Mesodermal cell (in vitro differentiated cells): ENCODE measurements at regions not wholly inside any gene's neighbourhood (a gene's known extent, or its start where the extent isn't known, plus 50 kb on each side); places are given as distances from the start of the nearest gene placed in this dataset.
A peak's percentile ranks its signal among the peaks of the same experiment; 100 is the strongest.

ENCODE experiments used
- H3K27ac ChIP-seq: 2 replicates; pipeline ENCODE4 v1.7.0; 2013; ENCODE audit warnings: mild to moderate bottlenecking, low read depth, low read length, moderate library complexity; ENCODE audit not compliant: severe bottlenecking
- H3K36me3 ChIP-seq: 2 replicates; pipeline ENCODE4 v1.7.1; 2013; ENCODE audit warnings: mild to moderate bottlenecking, low read length, moderate library complexity; ENCODE audit not compliant: control insufficient read depth, insufficient read depth
- H3K4me1 ChIP-seq: one replicate; pipeline ENCODE4 v1.7.1; 2013; ENCODE audit warnings: mild to moderate bottlenecking, low read length; ENCODE audit not compliant: insufficient read depth, control insufficient read depth, poor library complexity, severe bottlenecking
- H3K4me3 ChIP-seq: 2 replicates; pipeline ENCODE4 v1.7.0; 2013; ENCODE audit warnings: low read length, control low read depth, mild to moderate bottlenecking; ENCODE audit not compliant: insufficient read depth, poor library complexity, severe bottlenecking; ENCODE audit errors: extremely low read depth
- H3K9me3 ChIP-seq: 2 replicates; pipeline ENCODE4 v1.7.1; 2013; ENCODE audit warnings: mild to moderate bottlenecking, low read length, moderate library complexity; ENCODE audit not compliant: control insufficient read depth
- WGBS, 2 experiments: methylation state at CpG; one replicate each; pipeline ENCODE4 v1.1.5; 2013; ENCODE audit warnings: missing lambda C conversion rate in 2 of 2; ENCODE audit not compliant: insufficient coverage in 2 of 2; 5-methylcytosine and 5-hydroxymethylcytosine counted together

DNA sequence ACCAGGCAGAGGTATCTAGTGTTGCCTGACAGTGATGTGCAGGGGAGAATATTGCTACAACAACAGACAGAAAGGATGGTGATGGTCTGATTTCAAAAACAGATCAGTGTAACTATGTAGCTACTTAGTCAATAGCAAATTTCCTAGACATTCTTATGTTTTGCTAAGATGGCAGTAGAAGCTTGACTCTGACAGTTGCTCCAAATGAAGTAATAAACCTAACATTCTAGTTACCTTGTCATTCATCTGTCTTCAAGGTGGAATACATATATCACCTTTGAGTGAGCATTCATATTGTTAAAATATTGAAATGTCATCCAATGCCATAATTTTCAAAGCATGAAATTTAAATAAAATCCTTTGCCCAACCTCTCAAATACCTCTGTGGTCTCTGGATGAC is 617.4 kb downstream of the USP25 start:
- Histone ChIP-seq H3K9me3 (no peaks in the 10 kb centered on the region), H3K4me3 (no peak overlapping the region), H3K27ac (no peak overlapping the region), H3K4me1 (no peaks in the 10 kb centered on the region), H3K36me3 (no peaks in the 10 kb centered on the region)

GRCh38 chr21:16353764-16354163 is 624.0 kb downstream of the USP25 start:
- Histone ChIP-seq H3K4me3 (no peak overlapping the region), H3K36me3 (no peaks in the 10 kb centered on the region), H3K4me1 (no peaks in the 10 kb centered on the region), H3K9me3 (no peaks in the 10 kb centered on the region), H3K27ac (no peak overlapping the region)
- WGBS, 2 experiments: 90 to 95% methylated on average over 3 to 5 of the region's 6 CpGs

DNA sequence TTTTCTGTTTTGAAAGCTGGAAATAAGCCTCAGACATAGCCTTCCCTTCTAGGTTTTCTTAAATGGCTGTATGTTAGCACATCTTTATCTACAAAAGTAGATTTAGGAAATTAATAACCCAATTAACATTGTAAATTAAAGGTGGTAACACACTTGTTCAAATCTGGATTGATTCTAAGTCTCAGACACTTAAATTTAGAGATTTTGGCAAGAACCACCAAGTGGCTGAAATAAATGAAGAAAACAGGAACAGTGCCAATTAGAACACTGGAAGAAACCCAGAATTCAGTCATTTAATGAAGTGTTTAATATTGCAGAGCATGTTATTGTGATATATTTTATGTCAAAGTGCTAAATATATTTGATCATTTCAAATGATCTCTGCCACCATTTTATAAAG is 628.2 kb downstream of the USP25 start:
- Histone ChIP-seq H3K4me1 (no peaks in the 10 kb centered on the region), H3K4me3 (no peak overlapping the region), H3K27ac (no peak overlapping the region), H3K9me3 (peaks cover 7% of the 10 kb centered on the region), H3K36me3 (no peaks in the 10 kb centered on the region)

DNA sequence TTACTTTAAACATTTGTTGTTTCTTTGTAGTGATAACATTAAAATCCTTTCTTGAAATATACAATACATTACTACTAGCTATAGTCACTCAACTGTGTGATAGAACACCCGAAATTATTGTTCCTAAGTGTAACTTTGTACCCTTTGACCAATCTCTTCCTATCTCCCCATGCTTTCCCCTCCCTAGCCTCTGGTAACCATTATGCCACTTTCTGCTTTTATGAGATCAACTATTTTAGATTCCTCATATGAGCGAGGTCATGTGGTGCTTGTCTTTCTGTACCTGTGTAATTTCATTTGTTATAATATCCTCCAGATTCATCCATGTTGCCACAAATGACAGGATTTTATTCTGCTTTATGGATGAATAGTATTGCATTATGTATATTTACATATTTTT is 629.0 kb downstream of the USP25 start:
- H3K27ac ChIP-seq: no peak overlapping the region
- no peak overlapping the region for H3K4me3 ChIP-seq
- 55 to 73% methylated on average over 1 of the region's 2 CpGs for WGBS, 2 experiments
- H3K36me3 ChIP-seq: no peaks in the 10 kb centered on the region
- peaks cover 7% of the 10 kb centered on the region for H3K9me3 ChIP-seq
- H3K4me1 ChIP-seq: no peaks in the 10 kb centered on the region

DNA sequence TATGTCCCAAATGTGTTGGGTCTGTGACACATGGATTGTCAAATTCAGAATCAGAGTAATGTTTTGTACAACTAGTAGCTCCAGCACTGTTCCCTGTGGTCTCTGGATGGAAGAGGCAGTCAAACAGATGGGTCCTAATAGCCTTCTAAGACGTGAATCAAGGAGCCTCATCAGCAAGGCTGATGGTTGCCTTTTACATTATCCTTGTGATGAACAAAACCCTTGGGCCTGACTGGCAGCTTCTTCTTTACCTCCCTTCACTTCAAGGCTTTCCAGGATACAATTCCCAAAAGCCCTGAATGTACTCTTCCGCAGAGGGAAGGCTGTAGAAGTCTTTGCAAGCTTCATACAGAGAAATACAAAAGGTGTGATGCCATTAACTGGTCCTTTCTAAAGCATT is 633.3 kb downstream of the USP25 start:
- Histone ChIP-seq H3K4me1 (no peaks in the 10 kb centered on the region), H3K36me3 (no peaks in the 10 kb centered on the region), H3K4me3 (no peak overlapping the region), H3K9me3 (peaks cover 7% of the 10 kb centered on the region), H3K27ac (no peak overlapping the region)
- WGBS, 2 experiments: no CpG with 5 or more reads among the region's 2 CpGs

- H3K36me3 ChIP-seq: no peaks in the 10 kb centered on the region
- no peak overlapping the region for H3K4me3 ChIP-seq
- WGBS, 2 experiments: 100% methylated on average over 1 of the region's 3 CpGs
- H3K27ac ChIP-seq: no peak overlapping the region
- no peaks in the 10 kb centered on the region for H3K4me1 ChIP-seq
- H3K9me3 ChIP-seq: peaks cover 7% of the 10 kb centered on the region
Measured at GRCh38 chr21:16363518-16363917, 633.7 kb downstream of the USP25 start.

- whole genome bisulfite sequencing, 2 experiments: 100% methylated on average over 1 of the region's 4 CpGs; no CpG with 5 or more reads in 1 of the 2 experiments
- H3K4me1 ChIP-seq: no peaks in the 10 kb centered on the region
- H3K9me3 ChIP-seq: no peaks in the 10 kb centered on the region
- H3K4me3 ChIP-seq: no peak overlapping the region
- no peak overlapping the region for H3K27ac ChIP-seq
- H3K36me3 ChIP-seq: no peaks in the 10 kb centered on the region
Measured at GRCh38 chr21:16366207-16366606, 636.4 kb downstream of the USP25 start.

GRCh38 chr21:16367079-16367478 is 637.3 kb downstream of the USP25 start:
- no peaks in the 10 kb centered on the region for H3K9me3 ChIP-seq
- H3K4me3 ChIP-seq: no peak overlapping the region
- WGBS, 2 experiments: no CpG with 5 or more reads among the region's 1 CpG
- H3K4me1 ChIP-seq: no peaks in the 10 kb centered on the region
- H3K36me3 ChIP-seq: no peaks in the 10 kb centered on the region
- H3K27ac ChIP-seq: no peak overlapping the region

DNA sequence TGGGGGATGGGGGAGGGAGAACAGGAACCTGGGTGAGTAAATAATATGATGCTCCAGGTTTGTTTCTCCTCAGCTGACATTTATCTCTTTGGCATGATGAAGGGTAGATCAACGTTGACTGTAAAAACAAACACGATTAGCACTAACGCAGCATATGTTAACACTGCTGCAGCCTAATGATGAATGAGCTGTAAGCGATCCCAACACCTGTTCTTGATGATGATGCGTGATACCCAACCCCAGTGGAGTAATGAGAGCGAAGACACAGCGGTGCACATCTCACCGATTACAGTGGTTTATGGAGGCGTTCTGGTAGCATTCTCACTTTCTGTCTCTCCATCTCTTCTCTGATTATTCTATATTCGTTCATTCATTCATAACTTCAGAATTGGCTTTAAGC is 640.4 kb downstream of the USP25 start:
- Histone ChIP-seq H3K4me3 (no peak overlapping the region), H3K4me1 (no peaks in the 10 kb centered on the region), H3K27ac (no peak overlapping the region), H3K9me3 (no peaks in the 10 kb centered on the region), H3K36me3 (no peaks in the 10 kb centered on the region)
- WGBS, 2 experiments: 85 to 89% methylated on average over 9 to 10 of the region's 10 CpGs

GRCh38 chr21:16372586-16372985 is 642.8 kb downstream of the USP25 start:
- H3K4me3 ChIP-seq: no peak overlapping the region
- H3K27ac ChIP-seq: no peak overlapping the region
- no peaks in the 10 kb centered on the region for H3K9me3 ChIP-seq
- H3K4me1 ChIP-seq: peaks cover 2% of the 10 kb centered on the region
- H3K36me3 ChIP-seq: no peaks in the 10 kb centered on the region

GRCh38 chr21:16376673-16377072 is 646.9 kb downstream of the USP25 start:
- WGBS, 2 experiments: 87 to 94% methylated on average over 2 of the region's 2 CpGs
- H3K27ac ChIP-seq: peak overlapping the region; percentile 65
- peaks cover 2% of the 10 kb centered on the region for H3K4me1 ChIP-seq
- no peaks in the 10 kb centered on the region for H3K9me3 ChIP-seq
- no peak overlapping the region for H3K4me3 ChIP-seq
- no peaks in the 10 kb centered on the region for H3K36me3 ChIP-seq

DNA sequence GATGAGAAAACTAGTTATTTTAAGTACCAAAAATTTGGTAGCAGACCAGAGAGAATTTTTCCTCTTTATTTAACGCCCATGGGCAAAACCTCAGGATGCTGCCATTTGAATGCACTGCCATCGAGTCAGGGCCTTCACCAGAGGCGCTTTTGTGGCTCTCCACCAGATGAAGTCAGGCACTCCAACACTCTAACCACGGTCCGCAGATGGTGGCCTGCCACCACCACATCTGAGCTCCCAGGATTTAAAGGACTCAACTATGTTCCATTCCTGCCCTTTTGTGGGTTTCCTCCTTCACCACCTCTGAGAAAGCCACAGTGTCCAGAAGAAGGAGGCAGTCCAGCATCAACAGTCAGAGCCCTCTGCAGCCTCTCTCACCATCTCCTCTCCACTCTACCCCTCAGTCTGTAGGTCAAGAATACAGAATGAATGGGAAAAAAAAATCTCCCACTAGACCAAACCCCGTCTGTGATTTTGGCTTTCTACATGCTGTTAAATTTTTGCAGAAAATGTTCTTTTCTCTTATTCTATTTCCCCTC is 647.4 kb downstream of the USP25 start:
- WGBS, 2 experiments: 92 to 94% methylated on average over 5 to 6 of the region's 6 CpGs
- Histone ChIP-seq H3K4me1 (peaks cover 2% of the 10 kb centered on the region), H3K9me3 (no peaks in the 10 kb centered on the region), H3K4me3 (no peak overlapping the region), H3K36me3 (no peaks in the 10 kb centered on the region), H3K27ac (peak overlapping the region; percentile 65)
